ENCODE measurements at regions not wholly inside any gene's neighbourhood (a gene's known extent, or its start where the extent isn't known, plus 50 kb on each side); places are given as distances from the start of the nearest gene placed in this dataset.

DNA sequence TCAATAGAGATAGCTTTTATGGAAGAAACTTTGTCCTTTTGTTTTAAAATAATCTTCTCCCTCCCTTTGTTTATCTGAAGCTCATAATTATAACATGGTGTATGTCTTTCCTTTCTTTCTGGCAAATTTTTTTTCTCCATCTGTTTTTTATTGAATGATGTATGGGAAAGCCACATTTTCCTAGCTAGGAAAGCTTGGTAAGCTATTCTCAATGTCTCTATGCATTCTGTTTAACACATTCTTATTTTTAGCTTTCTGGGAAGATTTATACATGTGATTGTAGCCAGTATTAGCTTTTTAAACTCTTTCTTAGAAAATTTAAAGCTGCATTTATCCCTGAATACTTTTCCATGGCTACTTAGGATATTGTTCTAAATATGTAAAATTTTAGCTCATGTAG, 124.9 kb upstream of the CSNK1A1L start:
- no peak for TF ChIP-seq CTCF (IDR thresholded peaks at IDR 0.05)
- TF ChIP-seq POLR2AphosphoS5 (IDR thresholded peaks at IDR 0.05), result no peak
